Lower lobe of right lung (tissue), 2 donors: ENCODE measurements at regions not wholly inside any gene's neighbourhood (a gene's known extent, or its start where the extent isn't known, plus 50 kb on each side); places are given as distances from the start of the nearest gene placed in this dataset.
A peak's percentile ranks its signal among the peaks of the same experiment; 100 is the strongest.

Experiments
- ATAC-seq, 2 donors: fragments of 200-7000 bp; cut with Tn5 transposase; one replicate each; pipeline ENCODE4 v1.9.1; 2020 to 2022; ENCODE audit warnings: mild to moderate bottlenecking in 2 of 2, moderate library complexity in 2 of 2
- DNase-seq: peaks from one replicate; pipeline ENCODE4 v3.0.0-alpha.2; 2020
- H3K27ac ChIP-seq: fragments of 200-600 bp; one replicate; pipeline ENCODE4 v1.8.0; 2022
- H3K27me3 ChIP-seq: fragments of 200-600 bp; one replicate; pipeline ENCODE4 v1.8.0; 2022; ENCODE audit warnings: low read depth
- H3K36me3 ChIP-seq: fragments of 200-600 bp; one replicate; pipeline ENCODE4 v1.8.0; 2022; ENCODE audit warnings: mild to moderate bottlenecking
- H3K4me1 ChIP-seq: fragments of 200-600 bp; one replicate; pipeline ENCODE4 v1.8.0; 2022
- H3K4me3 ChIP-seq: fragments of 200-600 bp; one replicate; pipeline ENCODE4 v1.8.0; 2022; ENCODE audit warnings: mild to moderate bottlenecking
- H3K9me3 ChIP-seq: fragments of 200-600 bp; one replicate; pipeline ENCODE4 v1.8.0; 2022
- intact Hi-C: fragments of 100-400 bp; cut with DNase I; formaldehyde crosslinking; loops from one replicate; pipeline ENCODE4 v1.11.0; 2022
- TF ChIP-seq, protein P1 (sequence below): fragments of 200-600 bp; IDR thresholded peaks from one replicate; pipeline ENCODE4 v1.8.0; 2022; ENCODE audit warnings: antibody characterized with exemption, mild to moderate bottlenecking
- donor health status: DM: no; HTN: yes; CAD: no; lungs with severe emphysema.

DNA sequence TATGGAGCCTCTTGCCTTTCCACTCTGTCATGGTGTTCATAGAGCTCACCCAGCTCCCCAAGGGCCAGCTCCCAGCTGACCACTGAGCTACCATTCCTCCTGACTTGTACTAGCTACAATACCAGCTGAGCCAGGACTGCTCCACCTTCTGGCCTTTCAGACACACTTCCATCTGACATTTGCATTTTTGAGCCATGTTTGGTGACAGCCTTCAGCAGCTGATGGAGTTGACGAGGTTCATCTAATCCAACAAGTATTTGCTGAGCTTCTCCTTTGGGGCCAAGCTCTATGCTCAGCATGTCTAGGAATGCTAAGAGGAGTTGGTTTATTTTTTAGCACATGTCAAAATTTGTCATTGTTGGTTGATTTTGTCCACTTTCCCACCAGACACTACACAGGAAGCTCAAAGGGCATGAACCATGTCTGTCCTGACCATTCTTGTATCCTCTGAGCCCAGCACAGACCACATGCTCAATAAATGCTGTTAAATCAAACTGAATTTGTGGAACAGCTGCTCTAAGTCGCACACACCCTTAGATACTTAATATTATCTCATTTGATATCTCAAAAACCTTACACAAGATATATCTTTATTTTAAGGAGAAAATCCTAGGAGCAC is 142.6 kb upstream of the PPARGC1A start:
- intact Hi-C loops = no loop called here
- H3K4me1 ChIP-seq = no peaks in the 10 kb centered on the region

DNA sequence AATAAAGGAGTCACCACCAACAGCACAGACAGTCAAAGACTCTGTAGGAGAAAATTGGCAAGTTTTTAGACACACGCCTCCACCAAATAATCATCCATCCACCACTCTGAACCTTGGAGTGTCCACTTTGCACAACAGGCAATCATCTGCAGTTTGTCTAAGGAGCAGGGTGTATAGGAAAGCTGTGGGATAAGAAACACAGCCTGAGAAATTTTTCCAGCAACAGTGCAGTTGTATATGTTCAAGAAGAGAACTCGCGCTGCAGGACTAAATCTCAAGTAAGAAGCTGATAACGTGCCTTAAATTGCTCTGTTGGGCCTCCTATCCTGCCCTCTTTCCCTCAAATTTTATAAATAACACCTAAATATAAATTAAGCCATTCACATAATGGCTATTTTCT is 136.7 kb upstream of the PPARGC1A start:
- TF ChIP-seq, protein P1, sequence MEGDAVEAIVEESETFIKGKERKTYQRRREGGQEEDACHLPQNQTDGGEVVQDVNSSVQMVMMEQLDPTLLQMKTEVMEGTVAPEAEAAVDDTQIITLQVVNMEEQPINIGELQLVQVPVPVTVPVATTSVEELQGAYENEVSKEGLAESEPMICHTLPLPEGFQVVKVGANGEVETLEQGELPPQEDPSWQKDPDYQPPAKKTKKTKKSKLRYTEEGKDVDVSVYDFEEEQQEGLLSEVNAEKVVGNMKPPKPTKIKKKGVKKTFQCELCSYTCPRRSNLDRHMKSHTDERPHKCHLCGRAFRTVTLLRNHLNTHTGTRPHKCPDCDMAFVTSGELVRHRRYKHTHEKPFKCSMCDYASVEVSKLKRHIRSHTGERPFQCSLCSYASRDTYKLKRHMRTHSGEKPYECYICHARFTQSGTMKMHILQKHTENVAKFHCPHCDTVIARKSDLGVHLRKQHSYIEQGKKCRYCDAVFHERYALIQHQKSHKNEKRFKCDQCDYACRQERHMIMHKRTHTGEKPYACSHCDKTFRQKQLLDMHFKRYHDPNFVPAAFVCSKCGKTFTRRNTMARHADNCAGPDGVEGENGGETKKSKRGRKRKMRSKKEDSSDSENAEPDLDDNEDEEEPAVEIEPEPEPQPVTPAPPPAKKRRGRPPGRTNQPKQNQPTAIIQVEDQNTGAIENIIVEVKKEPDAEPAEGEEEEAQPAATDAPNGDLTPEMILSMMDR = no peak
- DNase-seq = no peak
- H3K36me3 ChIP-seq = no peaks in the 10 kb centered on the region
- H3K27me3 ChIP-seq = no peaks in the 10 kb centered on the region
- no peaks in the 10 kb centered on the region for H3K4me1 ChIP-seq
- no peak overlapping the region for H3K4me3 ChIP-seq
- ATAC-seq = no peak
- H3K27ac ChIP-seq = no peak overlapping the region
- intact Hi-C loops = no loop called here
- H3K9me3 ChIP-seq = no peaks in the 10 kb centered on the region

More for the DNA sequence above, 142.6 kb upstream of the PPARGC1A start:
- H3K9me3 ChIP-seq = no peaks in the 10 kb centered on the region
- TF ChIP-seq, protein P1 = no peak
- DNase-seq = no peak
- no peak overlapping the region for H3K4me3 ChIP-seq
- H3K27ac ChIP-seq = no peak overlapping the region
- peak; percentile 65 to 74 for ATAC-seq
- H3K27me3 ChIP-seq = no peaks in the 10 kb centered on the region
- H3K36me3 ChIP-seq = no peaks in the 10 kb centered on the region

DNA sequence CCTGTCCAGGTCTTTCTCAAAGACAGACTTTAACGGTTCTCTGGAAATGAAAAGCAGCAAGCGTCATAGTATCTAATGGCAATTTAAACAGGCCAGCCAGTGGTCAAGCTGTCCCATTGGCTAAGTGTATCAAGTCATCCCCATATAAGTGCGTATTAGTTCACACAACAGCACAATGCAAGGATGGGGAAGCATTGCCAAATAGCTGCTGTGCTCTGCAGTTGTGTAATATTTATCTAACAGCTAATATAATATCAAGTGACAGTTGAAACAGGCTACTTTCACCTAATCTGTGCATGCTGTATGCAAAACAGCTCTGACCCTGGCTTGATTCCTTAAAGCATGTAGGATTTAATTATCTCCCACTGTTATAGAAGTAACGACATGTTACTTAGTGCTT is 134.8 kb upstream of the PPARGC1A start:
- Histone ChIP-seq H3K27me3 (no peaks in the 10 kb centered on the region), H3K27ac (no peak overlapping the region), H3K4me3 (no peak overlapping the region), H3K4me1 (no peaks in the 10 kb centered on the region), H3K9me3 (no peaks in the 10 kb centered on the region), H3K36me3 (no peaks in the 10 kb centered on the region)
- TF ChIP-seq, protein P1 = no peak
- intact Hi-C loops = no loop called here
- DNase-seq (no peak), ATAC-seq (peak; percentile 57 to 67)

DNA sequence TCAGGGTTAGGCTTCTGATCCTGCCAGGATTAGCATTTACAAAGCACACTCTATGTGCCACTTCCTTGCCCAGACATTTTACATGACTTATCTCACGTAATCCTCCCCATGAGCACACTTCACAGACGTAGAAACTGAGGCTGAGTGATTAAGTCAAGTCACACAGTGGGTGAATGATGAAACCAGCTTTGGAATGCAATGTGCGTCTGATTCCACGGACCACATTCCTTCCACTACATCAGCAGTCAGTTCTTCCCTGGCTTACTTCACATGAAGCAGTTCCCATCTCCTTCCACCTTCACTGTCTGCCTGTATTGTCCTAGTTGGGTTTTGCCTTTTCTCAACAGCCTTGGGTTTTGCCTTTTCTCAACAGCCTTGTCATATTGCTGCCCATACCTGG is 134.3 kb upstream of the PPARGC1A start:
- Histone ChIP-seq H3K4me1 (no peaks in the 10 kb centered on the region), H3K36me3 (no peaks in the 10 kb centered on the region), H3K27ac (no peak overlapping the region), H3K27me3 (no peaks in the 10 kb centered on the region), H3K4me3 (no peak overlapping the region), H3K9me3 (no peaks in the 10 kb centered on the region)
- ATAC-seq = peak; percentile 49 to 59
- intact Hi-C loops = no loop called here
- DNase-seq = no peak
- TF ChIP-seq, protein P1 = no peak

DNA sequence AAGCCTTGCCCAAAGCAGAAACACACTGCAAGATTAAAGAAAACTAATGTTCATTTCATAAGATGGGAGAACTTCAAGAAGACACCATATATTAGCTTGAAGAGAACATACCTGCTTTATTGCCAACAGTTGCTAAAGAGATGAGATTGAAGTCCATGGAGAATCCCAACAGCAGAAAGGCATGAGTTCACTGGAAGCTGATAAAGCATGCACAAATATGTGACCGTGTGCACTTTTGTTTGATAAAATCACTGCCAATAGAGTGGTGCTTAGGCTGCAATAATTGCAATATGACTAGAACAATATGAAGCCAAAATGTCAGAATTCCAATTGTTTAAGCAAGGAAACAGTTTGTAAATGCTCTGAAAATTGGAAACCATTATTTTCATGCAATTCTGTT is 125.9 kb upstream of the PPARGC1A start:
- no peak overlapping the region for H3K27ac ChIP-seq
- ATAC-seq = no peak
- intact Hi-C loops = no loop called here

More for the DNA sequence above, 125.9 kb upstream of the PPARGC1A start:
- Histone ChIP-seq H3K4me3 (no peak overlapping the region), H3K9me3 (no peaks in the 10 kb centered on the region), H3K36me3 (no peaks in the 10 kb centered on the region), H3K4me1 (no peaks in the 10 kb centered on the region), H3K27me3 (no peaks in the 10 kb centered on the region)
- TF ChIP-seq, protein P1 = no peak
- no peak for DNase-seq
